ENCODE measurements at regions not wholly inside any gene's neighbourhood (a gene's known extent, or its start where the extent isn't known, plus 50 kb on each side); places are given as distances from the start of the nearest gene placed in this dataset.

GRCh38 chr10:4344492-4344994 is 481.5 kb upstream of the AKR1E2 start:
- Histone ChIP-seq H3K4me2 (ENCODE audit: insufficient read depth, low read length) (no peak overlapping the region), H3K27me3 (ENCODE audit: control insufficient read depth in 2 of 2, insufficient read depth in 2 of 2, low read length in 2 of 2) (no peaks in the 10 kb centered on the region), H3K9me3 (replicated peaks; ENCODE audit: control insufficient read depth, insufficient read depth, low read length) (no peaks in the 10 kb centered on the region), H3K36me3 (ENCODE audit: control insufficient read depth in 2 of 2, extremely low read depth in 1 of 2, insufficient read depth in 2 of 2, low read length in 2 of 2) (no peaks in the 10 kb centered on the region), H3K4me3 (replicated peaks in 1 of 3; ENCODE audit: insufficient read depth in 1 of 3, low read depth in 1 of 3, low read length in 3 of 3) (no peak overlapping the region), H2AFZ (ENCODE audit: low read depth, low read length) (no peak overlapping the region), H3K4me1 (ENCODE audit: control insufficient read depth, extremely low read depth, insufficient read depth, low read length) (peaks cover 5% of the 10 kb centered on the region), H3K9ac (replicated peaks; ENCODE audit: extremely low read depth, insufficient read depth, low read length) (no peak overlapping the region), H3K79me2 (ENCODE audit: control insufficient read depth, insufficient read depth, low read length) (no peaks in the 10 kb centered on the region), H3K27ac (ENCODE audit: insufficient read depth, low read depth, low read length) (no peak overlapping the region), H3K9me1 (replicated peaks; ENCODE audit: control insufficient read depth, extremely low read depth, insufficient read depth, low read length) (no peaks in the 10 kb centered on the region), H4K20me1 (replicated peaks; ENCODE audit: control insufficient read depth, extremely low read depth, insufficient read depth, low read length) (no peaks in the 10 kb centered on the region)
- POLR2A ChIA-PET, result no interaction called here
- FAIRE-seq (no peak), DNase-seq (ENCODE audit: low read depth, low spot score) (no peak)
- intact Hi-C loops (cut with micrococcal nuclease), result no loop called here
- no TSS peak for BruUV-seq (replicated peaks)
- dilution Hi-C loops (cut with MboI; ENCODE audit: extremely low pct_ligation_motif_present, low sequenced_read_pairs), result no loop called here
- CTCF ChIA-PET, result interaction anchor here (1.0 to 1.2 kb wide), 2 partner anchors 10 to 84 kb away, joined by 3 read pairs; no protein-coding TSS in a partner anchor
- TF ChIP-seq MYC (IDR thresholded peaks at IDR 0.05; ENCODE audit: low read depth, low read length), result no peak
- no peak for TF ChIP-seq GATA2 (IDR thresholded peaks at IDR 0.05; ENCODE audit: insufficient read depth, insufficient read length, low read depth, low read length)
- TF ChIP-seq MAX (IDR thresholded peaks at IDR 0.05; ENCODE audit: insufficient read depth, insufficient read length), result no peak
- TF ChIP-seq POLR2A (IDR thresholded peaks at IDR 0.05; ENCODE audit: low read depth, low read length), result no peak
- TF ChIP-seq POLR2AphosphoS5 (IDR thresholded peaks at IDR 0.05; ENCODE audit: insufficient read depth, low read depth, low read length), result no peak
- TF ChIP-seq EZH2 (IDR thresholded peaks at IDR 0.05; ENCODE audit: borderline replicate concordance, low read depth, low read length, severe bottlenecking), result no peak
- TF ChIP-seq CTCF (IDR thresholded peaks at IDR 0.05; ENCODE audit: extremely low read depth in 1 of 2, insufficient read depth in 1 of 2, low read depth in 1 of 2, low read length in 2 of 2), result no peak
- no peak for TF ChIP-seq FOS (IDR thresholded peaks at IDR 0.05; ENCODE audit: borderline replicate concordance, insufficient read depth, low read length)
- TF ChIP-seq JUN (IDR thresholded peaks at IDR 0.05; ENCODE audit: borderline replicate concordance, insufficient read depth, insufficient read length, low read depth), result no peak
